Suppressor macrophage treated with lipopolysaccharide for 4 hours (primary cell): ENCODE measurements at regions not wholly inside any gene's neighbourhood (a gene's known extent, or its start where the extent isn't known, plus 50 kb on each side); places are given as distances from the start of the nearest gene placed in this dataset.
"Not testable (repeated sequence)": the region's sequence is repeated elsewhere in the genome, so short reads cannot be mapped to it uniquely, and the experiment has no call there.

ENCODE experiments used
- DNase-seq: peaks from one replicate; pipeline ENCODE4 v3.0.0-alpha.2; 2020

GRCh38 chr3:185306286-185306685 is 52.4 kb upstream of the EHHADH start:
- not testable (repeated sequence) for DNase-seq

GRCh38 chr3:185306847-185307246 is 53.0 kb upstream of the EHHADH start:
- DNase-seq, result no peak

GRCh38 chr3:185308126-185308754 is 54.4 kb upstream of the EHHADH start:
- peak; percentile 87 for DNase-seq

- DNase-seq, result no peak
Observed at GRCh38 chr3:185309302-185309701, 53.6 kb upstream of the MAP3K13 start.

- no peak for DNase-seq
Observed at GRCh38 chr3:185309795-185310194, 53.1 kb upstream of the MAP3K13 start.

GRCh38 chr3:185311991-185312390 is 50.9 kb upstream of the MAP3K13 start:
- DNase-seq, result peak; percentile 81
